HepG2 (cell line): ENCODE measurements at regions not wholly inside any gene's neighbourhood (a gene's known extent, or its start where the extent isn't known, plus 50 kb on each side); places are given as distances from the start of the nearest gene placed in this dataset.

Experiments used
- ELF4 ChIP-seq: sonication (generic); formaldehyde crosslinking; IDR thresholded peaks from 2 replicates; pipeline ENCODE4 v1.5.0; 2020; ENCODE audit warnings: missing genetic modification reagents, mild to moderate bottlenecking, moderate library complexity, borderline replicate concordance
- IKZF1 ChIP-seq: fragments of 450-650 bp; IDR thresholded peaks from 2 replicates; pipeline ENCODE4 v1.7.1; 2016
- KAT2B ChIP-seq: fragments of 150-350 bp; IDR thresholded peaks from 2 replicates; pipeline ENCODE4 v1.6.1; 2014; ENCODE audit warnings: low read depth, low read length, borderline replicate concordance
- MTF1 ChIP-seq: sonication (generic); formaldehyde crosslinking; IDR thresholded peaks from 2 replicates; pipeline ENCODE4 v1.5.0; 2020; ENCODE audit warnings: missing genetic modification reagents
- MYPOP ChIP-seq: sonication (generic); formaldehyde crosslinking; IDR thresholded peaks from 2 replicates; pipeline ENCODE4 v1.8.1; 2023; ENCODE audit warnings: mild to moderate bottlenecking, moderate library complexity, missing genetic modification reagents
- ZBTB33 ChIP-seq: sonication (generic); formaldehyde crosslinking; IDR thresholded peaks from 2 replicates; pipeline ENCODE4 v1.4.0; 2020; ENCODE audit warnings: missing genetic modification reagents

GRCh38 chr14:55843718-55844403 lies 263.9 kb downstream of the KTN1 start:
- TF ChIP-seq IKZF1, result no peak
- no peak for TF ChIP-seq ELF4
- no peak for TF ChIP-seq MTF1 (CRISPR knock-in tag)
- no peak for TF ChIP-seq KAT2B
- no peak for TF ChIP-seq ZBTB33
- TF ChIP-seq MYPOP, result no peak
